ENCODE measurements at regions not wholly inside any gene's neighbourhood (a gene's known extent, or its start where the extent isn't known, plus 50 kb on each side); places are given as distances from the start of the nearest gene placed in this dataset.

DNA sequence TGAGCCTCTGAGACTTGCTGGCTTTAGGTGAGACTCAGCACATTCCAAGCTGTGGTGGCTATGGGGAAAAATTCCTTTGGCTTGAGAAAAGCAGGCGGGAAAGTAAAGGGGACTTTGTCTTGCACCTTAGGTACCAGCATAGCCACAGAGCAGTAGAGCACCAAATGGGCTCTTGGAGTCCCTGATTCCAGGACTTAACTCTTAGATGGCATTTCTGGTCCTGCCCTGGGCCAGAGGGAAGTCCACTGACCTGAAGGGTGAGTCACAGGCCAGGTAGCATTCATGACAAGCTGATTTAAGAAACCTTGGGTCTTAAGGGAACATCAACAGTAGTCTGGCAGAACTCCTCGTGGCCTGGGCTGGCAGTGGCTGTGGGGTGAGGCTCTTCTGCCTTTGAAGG lies 344.7 kb downstream of the DUSP10 start (continued):
- TF ChIP-seq, protein P1, sequence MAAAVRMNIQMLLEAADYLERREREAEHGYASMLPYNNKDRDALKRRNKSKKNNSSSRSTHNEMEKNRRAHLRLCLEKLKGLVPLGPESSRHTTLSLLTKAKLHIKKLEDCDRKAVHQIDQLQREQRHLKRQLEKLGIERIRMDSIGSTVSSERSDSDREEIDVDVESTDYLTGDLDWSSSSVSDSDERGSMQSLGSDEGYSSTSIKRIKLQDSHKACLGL (CRISPR knock-in tag; IDR thresholded peaks at IDR 0.05): no peak
- no peak for TF ChIP-seq ZSCAN29 (CRISPR knock-in tag; conservative IDR thresholded peaks at IDR 0.05)

DNA sequence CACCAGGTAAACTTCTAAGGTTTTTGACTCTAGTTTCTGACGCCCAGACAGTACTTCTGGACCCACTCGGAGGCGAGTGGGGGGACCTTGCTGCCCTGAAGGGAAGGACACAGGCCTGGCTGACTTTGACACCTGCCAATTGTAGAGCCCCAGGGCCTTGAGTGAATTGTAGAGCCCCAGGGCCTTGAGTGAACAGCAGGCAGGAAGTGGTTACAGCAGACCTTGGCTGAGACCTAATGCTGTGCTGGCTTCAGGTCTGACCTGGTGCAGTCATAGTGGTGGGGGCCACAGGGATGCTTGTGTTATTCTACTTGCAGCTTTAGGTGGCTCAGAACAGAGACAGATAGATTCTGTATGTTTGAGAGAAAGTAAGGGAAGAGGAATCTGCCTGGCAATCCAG lies 344.3 kb downstream of the DUSP10 start:
- WGBS (ENCODE audit: low lambda C conversion rate): 0% methylated on average over 3 of the region's 3 CpGs
- TF ChIP-seq, protein P2, sequence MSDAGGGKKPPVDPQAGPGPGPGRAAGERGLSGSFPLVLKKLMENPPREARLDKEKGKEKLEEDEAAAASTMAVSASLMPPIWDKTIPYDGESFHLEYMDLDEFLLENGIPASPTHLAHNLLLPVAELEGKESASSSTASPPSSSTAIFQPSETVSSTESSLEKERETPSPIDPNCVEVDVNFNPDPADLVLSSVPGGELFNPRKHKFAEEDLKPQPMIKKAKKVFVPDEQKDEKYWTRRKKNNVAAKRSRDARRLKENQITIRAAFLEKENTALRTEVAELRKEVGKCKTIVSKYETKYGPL (CRISPR knock-in tag; IDR thresholded peaks at IDR 0.05): no peak
- TF ChIP-seq ZNF644 (CRISPR knock-in tag; IDR thresholded peaks at IDR 0.05; ENCODE audit: low read depth) (no peak), SNAI1 (CRISPR knock-in tag; IDR thresholded peaks at IDR 0.05; ENCODE audit: borderline replicate concordance) (no peak), ZNF335 (CRISPR knock-in tag; IDR thresholded peaks at IDR 0.05) (no peak), TEAD2 (CRISPR knock-in tag; IDR thresholded peaks at IDR 0.05) (no peak), RORA (CRISPR knock-in tag; IDR thresholded peaks at IDR 0.05) (no peak), EHMT2 (IDR thresholded peaks at IDR 0.05; ENCODE audit: borderline replicate concordance, low read depth, low read length) (no peak), REPIN1 (CRISPR knock-in tag; IDR thresholded peaks at IDR 0.05; ENCODE audit: borderline replicate concordance, low read depth) (no peak), GABPB1 (CRISPR knock-in tag; IDR thresholded peaks at IDR 0.05) (no peak), RFX3 (CRISPR knock-in tag; IDR thresholded peaks at IDR 0.05) (no peak), MATR3 (CRISPR knock-in tag; IDR thresholded peaks at IDR 0.05) (no peak), ZNF550 (CRISPR knock-in tag; IDR thresholded peaks at IDR 0.05; ENCODE audit: borderline replicate concordance) (no peak), SRSF4 (IDR thresholded peaks at IDR 0.05; ENCODE audit: low read depth, low read length, poor library complexity, severe bottlenecking) (no peak)
- TF ChIP-seq, protein P3, sequence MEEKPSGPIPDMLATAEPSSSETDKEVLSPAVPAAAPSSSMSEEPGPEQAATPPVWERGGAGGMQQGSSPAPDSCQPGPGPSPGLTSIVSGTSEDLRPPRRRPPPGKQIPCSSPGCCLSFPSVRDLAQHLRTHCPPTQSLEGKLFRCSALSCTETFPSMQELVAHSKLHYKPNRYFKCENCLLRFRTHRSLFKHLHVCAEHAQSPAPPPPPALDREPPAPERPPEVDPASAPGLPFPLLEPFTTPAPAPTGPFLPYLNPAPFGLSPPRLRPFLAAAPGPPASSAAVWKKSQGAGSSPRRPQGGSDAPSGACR (CRISPR knock-in tag; IDR thresholded peaks at IDR 0.05): no peak
- TF ChIP-seq, protein P4, sequence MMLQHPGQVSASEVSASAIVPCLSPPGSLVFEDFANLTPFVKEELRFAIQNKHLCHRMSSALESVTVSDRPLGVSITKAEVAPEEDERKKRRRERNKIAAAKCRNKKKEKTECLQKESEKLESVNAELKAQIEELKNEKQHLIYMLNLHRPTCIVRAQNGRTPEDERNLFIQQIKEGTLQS (CRISPR knock-in tag; IDR thresholded peaks at IDR 0.05): no peak
- TF ChIP-seq, protein P5, sequence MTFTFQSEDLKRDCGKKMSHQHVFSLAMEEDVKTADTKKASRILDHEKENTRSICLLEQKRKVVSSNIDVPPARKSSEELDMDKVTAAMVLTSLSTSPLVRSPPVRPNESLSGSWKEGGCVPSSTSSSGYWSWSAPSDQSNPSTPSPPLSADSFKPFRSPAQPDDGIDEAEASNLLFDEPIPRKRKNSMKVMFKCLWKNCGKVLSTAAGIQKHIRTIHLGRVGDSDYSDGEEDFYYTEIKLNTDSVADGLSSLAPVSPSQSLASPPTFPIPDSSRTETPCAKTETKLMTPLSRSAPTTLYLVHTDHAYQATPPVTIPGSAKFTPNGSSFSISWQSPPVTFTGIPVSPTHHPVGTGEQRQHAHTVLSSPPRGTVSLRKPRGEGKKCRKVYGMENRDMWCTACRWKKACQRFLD (CRISPR knock-in tag; IDR thresholded peaks at IDR 0.05; ENCODE audit: borderline replicate concordance): no peak
- FAIRE-seq: no peak

More for the DNA sequence above, 344.3 kb downstream of the DUSP10 start:
- Histone ChIP-seq H3K79me2 (ENCODE audit: insufficient read depth, low read length) (no peaks in the 10 kb centered on the region), H4K20me1 (ENCODE audit: insufficient read depth, low read length) (no peaks in the 10 kb centered on the region), H3K27ac (ENCODE audit: extremely low read length, insufficient read depth, low read length) (no peak overlapping the region), H3K4me1 (ENCODE audit: insufficient read depth, low read length) (no peaks in the 10 kb centered on the region), H3K4me3 (replicated peaks in 1 of 3; ENCODE audit: insufficient read depth in 1 of 3, low read depth in 2 of 3, low read length in 3 of 3) (no peak overlapping the region), H2AFZ (ENCODE audit: low read length) (no peak overlapping the region), H3K9me3 (ENCODE audit: low read length) (peaks cover 45% of the 10 kb centered on the region), H3K9ac (ENCODE audit: insufficient read depth, low read depth, low read length) (no peak overlapping the region), H3K27me3 (ENCODE audit: control insufficient read depth in 1 of 2, insufficient read depth in 2 of 2, low read length in 2 of 2) (no peaks in the 10 kb centered on the region; a peak in 1 of 5 replicates), H3K4me2 (ENCODE audit: low read depth, low read length) (no peak overlapping the region), H3K36me3 (replicated peaks in 1 of 2; ENCODE audit: control insufficient read depth in 1 of 2, insufficient read depth in 2 of 2, low read length in 2 of 2) (no peaks in the 10 kb centered on the region)
- DNase-seq (ENCODE audit: low spot score) (no peak), ATAC-seq (no peak)
- POLR2A ChIA-PET: no interaction called here
- in situ Hi-C loops (cut with HindIII; ENCODE audit: extremely low pct_ligation_motif_present, low pct_unique_long_range_greater_than_20kb) (no loop called here), intact Hi-C loops (cut with micrococcal nuclease; ENCODE audit: unreplicated experiment) (no loop called here)
- CTCF ChIA-PET (ENCODE audit: low intra/inter-chr PET ratio, low total read pairs): no interaction called here
- no TSS peak for BruUV-seq (replicated peaks)

Measured in HepG2 (cell line).